Caco-2 (cell line): ENCODE measurements at regions not wholly inside any gene's neighbourhood (a gene's known extent, or its start where the extent isn't known, plus 50 kb on each side); places are given as distances from the start of the nearest gene placed in this dataset.

Experiments
- BruUV-seq: library from RNA; stranded (reverse); fragments of 400-500 nt; replicated peaks from 2 replicates; lab custom pipeline; 2021; lab: Mats Ljungman, UMichigan
- CTCF ChIA-PET: fragments of 300-600 bp; sonication (Branson Sonifier 250); formaldehyde crosslinking; loops from one replicate; lab custom pipeline; 2022; ENCODE audit warnings: antibody characterized with exemption; lab: Charles Lee
- POLR2A ChIA-PET: fragments of 300-600 bp; sonication (Branson Sonifier 250); formaldehyde crosslinking; loops from one replicate; lab custom pipeline; 2022; ENCODE audit warnings: antibody characterized with exemption; lab: Charles Lee
- DNase-seq, 2 experiments: peaks; one replicate each; pipeline versions ENCODE4 v3.0.0 to v3.0.0-alpha.2; 2020 to 2022
- H3K27me3 ChIP-seq: replicated peaks from 2 replicates; pipeline ENCODE4 v1.6.0; 2011; ENCODE audit warnings: low read length; ENCODE audit not compliant: control insufficient read depth, insufficient read depth
- H3K36me3 ChIP-seq: 2 replicates; pipeline ENCODE4 v1.5.1; 2011; ENCODE audit warnings: low read length; ENCODE audit not compliant: control insufficient read depth, insufficient read depth
- H3K4me1 ChIP-seq: fragments of 250-450 bp; sonication (Bioruptor Pico); 2 replicates; pipeline ENCODE4 v1.5.1; 2020; ENCODE audit warnings: mild to moderate bottlenecking
- H3K4me3 ChIP-seq: 2 replicates; pipeline ENCODE4 v1.5.1; 2011; ENCODE audit warnings: low read depth, mild to moderate bottlenecking, control low read depth, low read length
- H3K9me3 ChIP-seq: fragments of 250-450 bp; sonication (Bioruptor Pico); 2 replicates; pipeline ENCODE4 v1.5.1; 2020; ENCODE audit warnings: mild to moderate bottlenecking, moderate library complexity
- H3K27ac Mint-ChIP-seq: one replicate; pipeline ENCODE4 v1.8.0; 2022; ENCODE audit warnings: mixed read lengths; ENCODE audit not compliant: unreplicated experiment
- H3K27me3 Mint-ChIP-seq: one replicate; pipeline ENCODE4 v1.8.0; 2022; ENCODE audit warnings: mixed read lengths; ENCODE audit not compliant: insufficient read depth, unreplicated experiment
- H3K36me3 Mint-ChIP-seq: one replicate; pipeline ENCODE4 v1.8.0; 2022; ENCODE audit warnings: mild to moderate bottlenecking, mixed read lengths; ENCODE audit not compliant: insufficient read depth, unreplicated experiment
- H3K4me1 Mint-ChIP-seq: one replicate; pipeline ENCODE4 v1.8.0; 2022; ENCODE audit warnings: low read depth, mixed read lengths; ENCODE audit not compliant: unreplicated experiment
- H3K4me3 Mint-ChIP-seq: one replicate; pipeline ENCODE4 v1.8.0; 2022; ENCODE audit warnings: mild to moderate bottlenecking, moderate library complexity, mixed read lengths; ENCODE audit not compliant: unreplicated experiment
- H3K9me3 Mint-ChIP-seq: one replicate; pipeline ENCODE4 v1.8.0; 2022; ENCODE audit warnings: mixed read lengths; ENCODE audit not compliant: unreplicated experiment
- intact Hi-C: fragments of 100-400 bp; cut with micrococcal nuclease; formaldehyde crosslinking; loops from one replicate; pipeline ENCODE4 v1.10.0; 2022; ENCODE audit not compliant: unreplicated experiment
- TF ChIP-seq, protein P1 (sequence below), 2 experiments: fragments of 200-600 bp in 1 of 2; IDR thresholded peaks; 1 replicate in 1 of 2; 2 replicates in 1 of 2; pipeline versions ENCODE4 v1.5.1 to v1.8.0; 2011 to 2022; ENCODE audit warnings: antibody characterized with exemption in 1 of 2, control low read depth in 1 of 2, inconsistent platforms in 1 of 2, low read depth in 1 of 2, low read length in 1 of 2, mild to moderate bottlenecking in 1 of 2, moderate library complexity in 1 of 2; ENCODE audit not compliant: insufficient read depth in 1 of 2, severe bottlenecking in 1 of 2, unreplicated experiment in 1 of 2

DNA sequence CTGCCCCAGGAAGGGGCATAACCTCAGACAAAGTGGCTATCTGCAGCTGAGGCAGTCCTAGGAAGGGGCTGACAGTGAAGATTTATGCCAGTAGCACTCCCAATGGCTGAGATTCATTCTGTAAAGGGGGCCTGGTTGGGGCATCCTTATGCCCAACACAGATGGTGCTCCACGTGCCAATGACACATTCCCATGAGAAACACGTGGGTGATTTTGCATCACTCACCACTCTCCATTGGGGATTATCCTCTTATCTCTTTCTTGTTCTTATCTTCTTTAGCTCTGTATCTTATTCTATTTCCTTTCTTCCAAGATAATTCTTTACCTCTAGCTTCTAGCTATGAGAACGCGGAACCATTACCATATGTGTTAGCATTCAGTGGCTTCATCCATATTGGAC is 194.0 kb upstream of the TUT7 start:
- no TSS peak for BruUV-seq
- ChIA-PET CTCF (no interaction called here), POLR2A (no interaction called here)
- Mint-ChIP-seq H3K36me3 (no peaks in the 10 kb centered on the region), H3K27ac (no peak overlapping the region), H3K27me3 (no peaks in the 10 kb centered on the region), H3K4me3 (no peak overlapping the region), H3K9me3 (no peaks in the 10 kb centered on the region), H3K4me1 (no peaks in the 10 kb centered on the region)
- no peaks in the 10 kb centered on the region for H3K9me3 ChIP-seq
- no peak overlapping the region for H3K4me3 ChIP-seq
- no peaks in the 10 kb centered on the region for H3K27me3 ChIP-seq
- H3K36me3 ChIP-seq, result no peaks in the 10 kb centered on the region
- no peak for DNase-seq
- intact Hi-C loops, result no loop called here
- TF ChIP-seq, protein P1, sequence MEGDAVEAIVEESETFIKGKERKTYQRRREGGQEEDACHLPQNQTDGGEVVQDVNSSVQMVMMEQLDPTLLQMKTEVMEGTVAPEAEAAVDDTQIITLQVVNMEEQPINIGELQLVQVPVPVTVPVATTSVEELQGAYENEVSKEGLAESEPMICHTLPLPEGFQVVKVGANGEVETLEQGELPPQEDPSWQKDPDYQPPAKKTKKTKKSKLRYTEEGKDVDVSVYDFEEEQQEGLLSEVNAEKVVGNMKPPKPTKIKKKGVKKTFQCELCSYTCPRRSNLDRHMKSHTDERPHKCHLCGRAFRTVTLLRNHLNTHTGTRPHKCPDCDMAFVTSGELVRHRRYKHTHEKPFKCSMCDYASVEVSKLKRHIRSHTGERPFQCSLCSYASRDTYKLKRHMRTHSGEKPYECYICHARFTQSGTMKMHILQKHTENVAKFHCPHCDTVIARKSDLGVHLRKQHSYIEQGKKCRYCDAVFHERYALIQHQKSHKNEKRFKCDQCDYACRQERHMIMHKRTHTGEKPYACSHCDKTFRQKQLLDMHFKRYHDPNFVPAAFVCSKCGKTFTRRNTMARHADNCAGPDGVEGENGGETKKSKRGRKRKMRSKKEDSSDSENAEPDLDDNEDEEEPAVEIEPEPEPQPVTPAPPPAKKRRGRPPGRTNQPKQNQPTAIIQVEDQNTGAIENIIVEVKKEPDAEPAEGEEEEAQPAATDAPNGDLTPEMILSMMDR (IDR thresholded peaks at IDR 0.05; ENCODE audit: insufficient read depth in 1 of 2, low read depth in 1 of 2, low read length in 1 of 2, severe bottlenecking in 1 of 2, unreplicated experiment in 1 of 2), result no peak
- H3K4me1 ChIP-seq, result no peaks in the 10 kb centered on the region; the same call in 1 of the 2 replicates

DNA sequence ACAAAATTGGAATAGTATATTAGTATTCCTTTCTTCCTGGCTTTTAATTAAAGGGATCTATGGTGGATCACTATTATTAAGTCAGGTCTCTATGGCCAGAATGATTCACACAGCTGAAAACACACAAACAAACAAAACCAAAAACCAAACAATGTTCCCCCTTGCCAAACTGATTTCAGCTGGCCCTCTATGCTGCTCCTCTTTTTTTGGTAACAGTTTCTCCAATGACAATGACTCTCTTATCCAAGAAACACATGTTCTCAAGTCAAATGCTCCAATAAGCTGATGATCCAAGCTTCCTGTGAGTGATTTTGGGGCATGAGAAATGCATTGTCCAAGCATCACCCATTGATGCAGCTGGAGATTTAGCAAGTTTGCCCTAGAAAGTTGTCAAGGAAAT is 193.4 kb upstream of the TUT7 start:
- Histone ChIP-seq H3K9me3 (no peaks in the 10 kb centered on the region), H3K27me3 (no peaks in the 10 kb centered on the region), H3K36me3 (no peaks in the 10 kb centered on the region), H3K4me3 (no peak overlapping the region), H3K4me1 (no peaks in the 10 kb centered on the region; the same call in 1 of the 2 replicates)
- ChIA-PET CTCF (no interaction called here), POLR2A (no interaction called here)
- DNase-seq, result no peak
- Mint-ChIP-seq H3K4me3 (no peak overlapping the region), H3K36me3 (no peaks in the 10 kb centered on the region), H3K27me3 (no peaks in the 10 kb centered on the region), H3K9me3 (no peaks in the 10 kb centered on the region), H3K27ac (no peak overlapping the region), H3K4me1 (no peaks in the 10 kb centered on the region)
- no TSS peak for BruUV-seq
- TF ChIP-seq, protein P1 (IDR thresholded peaks at IDR 0.05; ENCODE audit: insufficient read depth in 1 of 2, low read depth in 1 of 2, low read length in 1 of 2, severe bottlenecking in 1 of 2, unreplicated experiment in 1 of 2), result no peak
- intact Hi-C loops, result no loop called here

DNA sequence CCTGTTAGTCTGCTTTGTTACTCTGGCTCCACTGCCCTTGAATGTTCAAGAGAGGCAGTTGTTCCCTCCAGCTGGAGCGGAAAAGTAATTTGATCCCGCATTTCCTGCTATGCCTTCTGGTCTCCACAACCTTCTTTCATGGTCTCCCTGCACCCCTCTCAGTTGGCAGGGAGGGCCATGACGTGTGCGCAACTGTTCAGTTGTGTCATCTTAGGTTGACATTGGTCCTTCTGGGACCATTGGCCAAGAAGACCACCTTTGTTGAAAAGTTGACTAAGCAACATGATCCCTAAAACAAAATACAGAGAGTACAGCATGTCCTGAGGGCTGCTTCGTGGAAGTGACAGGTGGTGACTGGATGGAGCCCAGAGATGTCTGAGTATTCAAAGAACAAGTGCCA is 192.5 kb upstream of the TUT7 start:
- POLR2A ChIA-PET, result no interaction called here

More for the DNA sequence above, 192.5 kb upstream of the TUT7 start:
- BruUV-seq, result no TSS peak
- no peaks in the 10 kb centered on the region for H3K9me3 ChIP-seq
- H3K36me3 ChIP-seq, result no peaks in the 10 kb centered on the region
- no peaks in the 10 kb centered on the region for H3K27me3 Mint-ChIP-seq
- H3K4me3 Mint-ChIP-seq, result no peak overlapping the region
- no peaks in the 10 kb centered on the region for H3K27me3 ChIP-seq
- H3K4me1 ChIP-seq, result no peaks in the 10 kb centered on the region; the same call in 1 of the 2 replicates
- TF ChIP-seq, protein P1 (IDR thresholded peaks at IDR 0.05; ENCODE audit: insufficient read depth in 1 of 2, low read depth in 1 of 2, low read length in 1 of 2, severe bottlenecking in 1 of 2, unreplicated experiment in 1 of 2), result no peak
- H3K36me3 Mint-ChIP-seq, result no peaks in the 10 kb centered on the region
- H3K4me3 ChIP-seq, result no peak overlapping the region
- H3K9me3 Mint-ChIP-seq, result no peaks in the 10 kb centered on the region
- intact Hi-C loops, result no loop called here
- H3K4me1 Mint-ChIP-seq, result no peaks in the 10 kb centered on the region
- DNase-seq, result no peak
- CTCF ChIA-PET, result no interaction called here
- H3K27ac Mint-ChIP-seq, result no peak overlapping the region
